Stomach (tissue), 8 donors: ENCODE measurements at regions not wholly inside any gene's neighbourhood (a gene's known extent, or its start where the extent isn't known, plus 50 kb on each side); places are given as distances from the start of the nearest gene placed in this dataset.

Source experiments
- DNase-seq, 2 donors: peaks; one replicate each; pipeline versions ENCODE4 v3.0.0 to v3.0.0-alpha.2; 2013 to 2019
- H3K27ac ChIP-seq, 5 donors: fragments of 200-600 bp in 4 of 5; sonication (generic) in 4 of 5; one replicate each; pipeline ENCODE4 v1.5.1; 2013 to 2019; ENCODE audit warnings: mild to moderate bottlenecking in 1 of 5, moderate library complexity in 1 of 5
- H3K27me3 ChIP-seq, 3 donors: fragments of 200-600 bp; sonication (generic); one replicate each; pipeline ENCODE4 v1.5.1; 2017 to 2019; ENCODE audit warnings: mixed run types in 1 of 3
- H3K36me3 ChIP-seq, 4 donors: fragments of 200-600 bp; sonication (generic); 1 replicate in 3 of 4; 2 replicates in 1 of 4; pipeline ENCODE4 v1.5.1; 2016 to 2019
- H3K4me1 ChIP-seq, 4 donors: fragments of 200-600 bp; sonication (generic); one replicate each; pipeline ENCODE4 v1.5.1; 2016 to 2019
- H3K4me3 ChIP-seq, 4 donors: fragments of 200-600 bp; sonication (generic) in 3 of 4; one replicate each; pipeline ENCODE4 v1.5.1; 2016 to 2019; ENCODE audit warnings: mild to moderate bottlenecking in 1 of 4
- H3K9me3 ChIP-seq, 4 donors: fragments of 200-600 bp; sonication (generic); one replicate each; pipeline ENCODE4 v1.5.1; 2016 to 2019
- EP300 ChIP-seq: sonication (generic); formaldehyde crosslinking; IDR thresholded peaks from one replicate; pipeline ENCODE4 v1.6.1; 2017; ENCODE audit warnings: antibody characterized with exemption
- POLR2A ChIP-seq, 4 donors: fragments of 450-650 bp; IDR thresholded peaks; one replicate each; pipeline ENCODE4 v1.6.1; 2016; ENCODE audit warnings: antibody characterized with exemption in 4 of 4, control low read depth in 2 of 4, mild to moderate bottlenecking in 1 of 4, moderate library complexity in 1 of 4
- POLR2AphosphoS5 ChIP-seq, 3 donors: sonication (generic); formaldehyde crosslinking; IDR thresholded peaks; one replicate each; pipeline ENCODE4 v1.6.1; 2016; ENCODE audit warnings: antibody characterized with exemption in 3 of 3
- WGBS, 5 donors: extraction: QIAGEN DNeasy Blood & Tissue Kit in 3 of 5; methylation state at CpG; one replicate each; pipeline versions ENCODE4 v1.1.5 to v1.1.7; 2013 to 2018; 5-methylcytosine and 5-hydroxymethylcytosine counted together
- intact Hi-C: fragments of 100-400 bp; cut with DNase I; formaldehyde crosslinking; loops from one replicate; pipeline ENCODE4 v1.15.1; 2023; ENCODE audit warnings: low total_unique reads
- TF ChIP-seq, protein P1 (sequence below), 7 experiments: fragments of 450-650 bp in 4 of 7; fragments of 200-600 bp in 3 of 7; sonication (generic) in 3 of 7; IDR thresholded peaks; one replicate each; pipeline ENCODE4 v1.5.1; 2016 to 2019; ENCODE audit warnings: antibody characterized with exemption in 7 of 7, control low read depth in 2 of 7, mild to moderate bottlenecking in 1 of 7
- donor health status: healthy with polysubstance abuse.
- donor health status: Bipolar disorder and iron deficiency.
- donor health status: healthy.

DNA sequence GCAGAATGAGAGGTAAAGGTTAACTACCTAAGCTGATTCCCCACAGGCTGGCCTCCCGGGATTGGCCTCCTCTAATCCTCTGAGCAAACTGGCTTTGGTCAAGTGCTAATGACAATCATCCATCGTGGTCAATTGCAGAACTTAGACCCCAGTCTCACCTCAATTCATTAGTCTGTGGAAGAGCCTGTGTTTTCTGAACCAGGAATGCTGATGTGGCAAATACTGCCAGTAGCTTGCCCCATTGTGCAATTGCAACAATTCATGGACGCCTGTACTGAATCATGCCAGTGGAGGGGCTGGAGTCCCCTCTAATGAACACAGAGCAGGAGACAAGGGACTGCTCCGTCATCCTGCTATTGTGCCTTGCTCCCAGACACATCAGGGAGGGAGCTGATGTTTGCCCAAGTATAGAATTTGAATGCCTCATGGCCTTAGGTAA, 1256.5 kb downstream of the EFNB2 start:
- no peak overlapping the region for H3K27ac ChIP-seq
- intact Hi-C loops: no loop called here
- no peaks in the 10 kb centered on the region for H3K27me3 ChIP-seq
- H3K9me3 ChIP-seq: no peaks in the 10 kb centered on the region
- DNase-seq: no peak
- no peak overlapping the region for H3K4me3 ChIP-seq
- no peaks in the 10 kb centered on the region for H3K36me3 ChIP-seq
- no peaks in the 10 kb centered on the region for H3K4me1 ChIP-seq
- no peak for TF ChIP-seq POLR2AphosphoS5 (IDR thresholded peaks at IDR 0.05)
- TF ChIP-seq POLR2A (IDR thresholded peaks at IDR 0.05): no peak
- TF ChIP-seq, protein P1, sequence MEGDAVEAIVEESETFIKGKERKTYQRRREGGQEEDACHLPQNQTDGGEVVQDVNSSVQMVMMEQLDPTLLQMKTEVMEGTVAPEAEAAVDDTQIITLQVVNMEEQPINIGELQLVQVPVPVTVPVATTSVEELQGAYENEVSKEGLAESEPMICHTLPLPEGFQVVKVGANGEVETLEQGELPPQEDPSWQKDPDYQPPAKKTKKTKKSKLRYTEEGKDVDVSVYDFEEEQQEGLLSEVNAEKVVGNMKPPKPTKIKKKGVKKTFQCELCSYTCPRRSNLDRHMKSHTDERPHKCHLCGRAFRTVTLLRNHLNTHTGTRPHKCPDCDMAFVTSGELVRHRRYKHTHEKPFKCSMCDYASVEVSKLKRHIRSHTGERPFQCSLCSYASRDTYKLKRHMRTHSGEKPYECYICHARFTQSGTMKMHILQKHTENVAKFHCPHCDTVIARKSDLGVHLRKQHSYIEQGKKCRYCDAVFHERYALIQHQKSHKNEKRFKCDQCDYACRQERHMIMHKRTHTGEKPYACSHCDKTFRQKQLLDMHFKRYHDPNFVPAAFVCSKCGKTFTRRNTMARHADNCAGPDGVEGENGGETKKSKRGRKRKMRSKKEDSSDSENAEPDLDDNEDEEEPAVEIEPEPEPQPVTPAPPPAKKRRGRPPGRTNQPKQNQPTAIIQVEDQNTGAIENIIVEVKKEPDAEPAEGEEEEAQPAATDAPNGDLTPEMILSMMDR (IDR thresholded peaks at IDR 0.05): no peak
- TF ChIP-seq EP300: no peak
- 46 to 61% (median 58%) methylated on average over 4 of the region's 4 CpGs for WGBS, 5 donors

DNA sequence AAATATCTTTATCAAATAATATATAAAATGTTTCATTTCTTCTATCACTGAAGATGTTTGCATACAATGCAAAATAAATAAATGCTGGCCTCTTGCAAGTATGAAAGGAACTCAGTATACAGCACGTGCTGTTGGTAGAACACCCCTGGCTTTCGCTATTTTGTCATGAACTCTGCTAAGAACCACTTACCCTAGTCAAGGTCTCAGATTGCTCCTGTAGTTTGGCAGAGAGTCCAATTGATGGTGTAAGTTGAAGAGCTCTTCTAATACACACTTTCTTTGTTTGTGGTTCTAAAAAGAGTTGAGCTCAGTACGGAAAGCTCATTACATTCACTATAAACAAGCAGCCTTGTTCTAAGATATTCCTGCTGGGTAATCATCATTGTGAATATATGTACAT, 1258.9 kb downstream of the EFNB2 start:
- no peak for DNase-seq
- no peaks in the 10 kb centered on the region for H3K9me3 ChIP-seq
- no peak overlapping the region for H3K27ac ChIP-seq
- WGBS, 5 donors: 78 to 90% (median 84%) methylated on average over 3 of the region's 3 CpGs
- no peak for TF ChIP-seq EP300
- no peak for TF ChIP-seq POLR2AphosphoS5 (IDR thresholded peaks at IDR 0.05)
- no peak for TF ChIP-seq POLR2A (IDR thresholded peaks at IDR 0.05)
- TF ChIP-seq, protein P1 (IDR thresholded peaks at IDR 0.05): no peak
- no peak overlapping the region for H3K4me3 ChIP-seq
- no peaks in the 10 kb centered on the region for H3K4me1 ChIP-seq
- no peaks in the 10 kb centered on the region for H3K36me3 ChIP-seq
- intact Hi-C loops: no loop called here
- H3K27me3 ChIP-seq: no peaks in the 10 kb centered on the region

DNA sequence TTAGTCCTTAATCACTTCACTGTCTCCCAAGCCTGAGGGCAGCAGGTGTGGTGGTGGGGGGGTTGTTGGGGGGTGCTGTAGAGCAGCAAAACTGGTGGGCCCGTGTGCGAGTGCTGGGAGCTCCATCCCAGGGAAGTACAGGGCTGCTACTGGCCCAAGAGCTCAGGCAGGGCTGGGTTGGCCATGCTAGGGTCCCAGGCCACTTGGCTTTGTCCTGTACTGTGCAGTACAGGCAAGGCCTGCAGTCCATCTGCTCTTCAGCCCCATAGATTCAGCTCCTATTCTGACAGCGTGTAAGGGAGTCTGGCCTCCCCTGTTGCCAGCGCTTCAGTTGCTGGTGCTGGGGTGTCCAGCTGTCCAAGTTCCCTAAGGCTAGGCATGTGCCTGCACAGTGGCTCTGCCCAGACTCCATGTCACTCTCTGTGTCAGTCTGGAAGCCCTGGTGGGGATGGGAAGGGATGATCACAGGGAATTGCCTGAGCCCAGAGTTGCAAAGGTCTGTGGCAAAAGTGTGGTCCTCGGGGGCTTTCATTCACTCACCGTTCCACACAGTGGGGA, 1261.7 kb downstream of the EFNB2 start:
- intact Hi-C loops: no loop called here
- Histone ChIP-seq H3K9me3 (no peaks in the 10 kb centered on the region), H3K27ac (no peak overlapping the region), H3K36me3 (no peaks in the 10 kb centered on the region), H3K4me3 (no peak overlapping the region), H3K4me1 (no peaks in the 10 kb centered on the region), H3K27me3 (no peaks in the 10 kb centered on the region)
- DNase-seq: no peak
- WGBS, 5 donors: 94 to 100% (median 97%) methylated on average over 5 to 6 of the region's 6 CpGs
- TF ChIP-seq EP300 (no peak), POLR2AphosphoS5 (IDR thresholded peaks at IDR 0.05) (no peak), POLR2A (IDR thresholded peaks at IDR 0.05) (no peak)
- TF ChIP-seq, protein P1 (IDR thresholded peaks at IDR 0.05): no peak

DNA sequence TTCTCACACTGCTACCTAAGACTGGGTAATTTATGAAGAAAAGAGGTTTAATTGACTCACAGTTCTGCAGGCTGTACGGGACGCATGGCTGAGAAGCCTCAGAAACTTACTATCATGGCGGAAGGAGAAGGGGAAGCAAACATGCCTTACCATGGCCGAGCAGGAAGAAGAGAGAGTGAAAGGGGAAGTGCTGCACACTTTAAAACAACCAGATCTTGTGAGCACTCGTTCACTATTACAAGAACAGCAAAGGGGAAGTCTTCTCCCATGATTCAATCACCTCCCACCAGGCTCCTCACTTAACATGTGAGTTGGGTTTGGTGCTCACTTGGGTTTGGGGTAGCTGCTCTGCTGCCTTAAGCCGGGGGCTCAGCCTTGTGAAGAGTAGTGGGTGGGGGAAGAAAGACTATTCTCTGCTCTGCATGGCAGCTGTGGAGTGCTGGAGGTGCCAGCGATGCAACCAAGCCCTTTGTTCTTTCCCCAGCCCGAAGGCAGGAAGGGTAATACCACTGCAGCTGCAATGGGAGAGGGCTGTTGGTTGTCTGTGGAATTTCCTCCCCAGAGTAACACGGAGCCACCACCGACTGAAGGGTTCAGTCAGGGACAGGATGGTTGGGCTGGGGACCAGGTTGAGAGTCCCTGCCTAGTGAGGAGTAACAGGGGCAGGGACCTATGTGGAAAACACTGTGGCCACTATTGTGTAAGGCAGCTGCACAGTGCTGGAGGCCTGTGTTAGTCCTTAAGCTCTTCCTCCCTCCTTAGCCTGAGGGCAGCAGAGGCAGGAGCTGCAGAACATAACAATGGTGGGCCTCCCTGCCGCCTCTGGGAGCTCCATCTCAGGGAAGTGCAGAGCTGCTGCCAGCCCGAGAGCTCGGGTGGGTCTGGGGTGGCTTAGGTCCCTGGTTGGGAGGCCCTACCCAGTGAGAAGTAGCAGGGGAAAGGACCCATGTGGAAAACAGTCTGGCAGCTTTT, 1262.5 kb downstream of the EFNB2 start:
- TF ChIP-seq POLR2A (IDR thresholded peaks at IDR 0.05): no peak
- no peak for TF ChIP-seq POLR2AphosphoS5 (IDR thresholded peaks at IDR 0.05)
- TF ChIP-seq, protein P1 (IDR thresholded peaks at IDR 0.05): no peak
- no peak for TF ChIP-seq EP300
- DNase-seq: no peak
- Histone ChIP-seq H3K4me1 (no peaks in the 10 kb centered on the region), H3K36me3 (no peaks in the 10 kb centered on the region), H3K27ac (no peak overlapping the region), H3K9me3 (no peaks in the 10 kb centered on the region), H3K27me3 (no peaks in the 10 kb centered on the region), H3K4me3 (no peak overlapping the region)
- intact Hi-C loops: no loop called here
- WGBS, 5 donors: 74 to 84% (median 83%) methylated on average over 9 to 13 of the region's 13 CpGs
